ENCODE measurements at regions not wholly inside any gene's neighbourhood (a gene's known extent, or its start where the extent isn't known, plus 50 kb on each side); places are given as distances from the start of the nearest gene placed in this dataset.
"Not testable (repeated sequence)": the region's sequence is repeated elsewhere in the genome, so short reads cannot be mapped to it uniquely, and the experiment has no call there.

DNA sequence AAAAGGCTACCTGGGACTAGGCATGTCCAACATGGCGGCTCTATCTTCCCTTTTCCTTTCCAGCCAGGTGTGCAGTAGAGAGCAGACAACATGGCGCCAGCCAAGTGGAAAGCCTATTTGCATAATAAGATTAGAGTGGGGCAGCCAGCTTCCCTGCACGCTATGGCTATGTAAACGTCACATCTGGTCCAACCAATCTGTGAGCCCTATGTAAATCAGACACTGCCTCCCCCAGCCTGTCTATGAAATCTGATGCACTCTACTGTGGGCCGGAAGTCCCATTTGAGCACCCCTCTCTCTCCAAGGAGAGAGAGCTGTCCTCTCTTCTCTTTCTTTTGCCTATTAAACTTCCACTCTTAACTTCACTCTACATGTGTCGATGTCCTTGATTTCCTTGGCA is 984.9 kb upstream of the AUTS2 start:
- DNase-seq, result no peak

DNA sequence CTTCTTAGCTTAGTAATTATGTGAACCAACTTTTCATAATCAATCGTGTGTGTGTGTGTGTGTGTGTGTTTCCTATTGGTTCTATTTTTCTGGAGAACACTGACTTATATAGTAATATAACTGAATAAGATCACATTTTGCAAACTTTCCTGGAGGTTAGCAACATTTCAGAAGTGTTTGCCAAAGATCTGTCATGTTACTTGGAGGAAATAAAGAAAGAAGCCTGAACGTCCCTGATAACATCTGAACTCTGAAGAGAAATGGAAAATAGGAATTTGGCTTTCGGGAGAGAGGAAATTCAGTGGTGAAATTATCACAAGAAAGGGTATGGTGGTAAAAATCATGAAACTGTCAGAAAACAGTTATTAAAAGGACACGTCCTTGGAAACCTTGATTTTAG is 984.4 kb upstream of the AUTS2 start:
- no peak for DNase-seq

DNA sequence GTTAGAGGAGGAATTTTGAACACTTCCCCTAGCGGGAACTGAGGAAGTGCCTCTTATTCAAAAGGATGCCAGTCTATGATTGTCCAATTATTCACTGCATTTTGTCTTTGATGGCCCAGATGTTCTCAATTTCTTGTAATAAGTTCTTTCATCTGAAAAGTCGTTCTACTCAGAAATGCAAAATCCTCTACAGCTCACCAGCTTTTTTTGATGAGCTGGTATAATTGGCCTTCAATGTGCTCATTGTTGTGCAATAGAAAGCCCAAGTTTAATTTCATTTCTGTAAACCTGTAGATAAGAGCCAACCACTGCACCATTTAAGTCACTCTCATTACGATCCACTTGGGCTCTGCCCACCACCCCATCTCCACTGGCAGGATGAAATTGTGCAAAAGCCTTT is 978.7 kb upstream of the AUTS2 start:
- DNase-seq, result no peak

DNA sequence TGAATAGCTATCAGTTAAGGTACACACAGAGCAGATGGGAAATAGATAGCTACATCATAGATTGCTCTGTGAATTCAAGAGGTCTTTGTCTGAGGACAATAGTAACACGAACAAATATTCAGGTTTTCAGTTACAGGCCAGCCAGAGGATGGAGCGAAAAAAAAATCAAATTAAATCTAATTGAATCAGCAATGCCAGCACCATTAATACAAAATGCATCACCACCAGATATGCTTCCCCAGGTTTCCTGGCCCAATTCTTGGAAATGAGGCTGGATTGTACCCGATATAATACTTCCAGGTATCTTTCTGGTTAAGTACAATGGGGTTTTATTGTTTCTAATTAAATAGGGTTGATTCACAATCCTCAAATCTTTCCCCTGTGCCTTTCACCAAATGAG is 975.8 kb upstream of the AUTS2 start:
- no peak for DNase-seq

DNA sequence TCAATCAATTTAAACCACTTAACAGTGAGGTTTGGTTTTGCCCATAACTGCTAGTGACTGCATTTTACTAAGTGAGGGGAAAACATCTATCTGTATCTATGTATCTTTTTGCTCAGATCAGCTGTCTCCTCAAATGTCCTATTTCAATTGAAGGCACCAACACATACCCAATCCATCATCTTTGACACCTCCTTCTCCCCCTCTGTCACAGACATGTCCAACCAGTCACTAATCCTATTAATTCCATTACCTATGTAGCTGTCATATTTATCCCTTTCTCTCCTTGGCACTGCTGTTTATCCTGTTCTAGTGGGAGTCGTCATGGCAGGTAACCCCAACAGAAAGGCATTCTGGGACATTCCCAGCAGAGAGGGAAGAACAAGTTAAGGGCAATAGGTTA is 975.2 kb upstream of the AUTS2 start:
- DNase-seq, result no peak

DNA sequence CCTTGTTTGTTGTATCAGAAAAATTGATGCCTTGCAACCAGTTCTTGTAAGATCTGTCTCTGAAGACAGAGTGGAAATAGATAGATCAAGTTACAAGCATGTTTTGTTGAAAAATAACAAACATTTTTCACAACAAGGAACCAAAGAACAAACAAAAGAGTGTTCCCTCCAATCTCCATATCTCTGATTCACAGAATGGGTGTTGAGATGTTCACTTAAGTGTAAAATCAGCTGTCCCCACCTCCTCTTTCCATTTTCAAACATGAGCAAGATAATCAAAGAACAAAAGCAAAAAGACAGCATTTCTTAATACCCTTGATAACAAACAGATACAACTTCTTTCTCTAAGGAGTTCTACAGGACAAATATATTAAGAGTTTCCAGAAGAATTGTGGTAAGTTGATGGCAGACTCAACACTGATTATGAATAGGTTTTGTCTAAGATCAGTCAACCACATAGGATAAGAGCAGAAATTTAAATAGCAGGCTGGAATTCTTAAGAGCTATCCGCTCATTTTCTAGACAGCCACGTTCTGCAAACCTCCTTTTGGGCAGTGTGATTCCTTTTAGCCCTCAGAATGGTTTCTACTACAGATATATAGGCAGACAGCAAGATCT is 970.9 kb upstream of the AUTS2 start:
- DNase-seq, result no peak

GRCh38 chr7:68630914-68631313 is 967.4 kb upstream of the AUTS2 start:
- DNase-seq, result not testable (repeated sequence)

GRCh38 chr7:68640103-68640502 is 958.2 kb upstream of the AUTS2 start:
- no peak for DNase-seq

GRCh38 chr7:68642727-68643126 is 955.5 kb upstream of the AUTS2 start:
- DNase-seq, result no peak

- no peak for DNase-seq
Measured at GRCh38 chr7:68663392-68663791, 934.9 kb upstream of the AUTS2 start.

DNA sequence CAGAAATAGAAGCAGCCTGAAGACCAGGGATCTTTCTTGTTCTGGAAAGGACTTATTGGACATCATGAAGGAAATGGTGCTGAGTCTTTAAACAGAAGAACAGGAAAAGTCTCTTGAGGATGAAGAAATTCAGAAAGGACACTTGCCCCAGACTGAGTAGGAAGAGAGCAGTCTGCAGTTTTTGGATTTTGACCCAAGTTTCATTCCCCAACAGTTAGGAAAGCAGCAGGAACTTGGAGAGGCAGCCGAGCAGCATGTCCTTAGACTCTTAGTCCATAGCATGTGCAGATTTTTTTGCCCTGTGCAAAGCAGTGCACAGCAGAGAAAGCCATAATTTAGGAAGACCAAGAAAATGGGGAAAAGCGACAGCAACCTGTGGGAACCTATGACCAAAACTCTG is 927.2 kb upstream of the AUTS2 start:
- DNase-seq, result no peak

- no peak for DNase-seq
Measured at GRCh38 chr7:68671671-68672070, 926.6 kb upstream of the AUTS2 start.

- no peak for DNase-seq
Measured at GRCh38 chr7:68674826-68675225, 923.4 kb upstream of the AUTS2 start.

DNA sequence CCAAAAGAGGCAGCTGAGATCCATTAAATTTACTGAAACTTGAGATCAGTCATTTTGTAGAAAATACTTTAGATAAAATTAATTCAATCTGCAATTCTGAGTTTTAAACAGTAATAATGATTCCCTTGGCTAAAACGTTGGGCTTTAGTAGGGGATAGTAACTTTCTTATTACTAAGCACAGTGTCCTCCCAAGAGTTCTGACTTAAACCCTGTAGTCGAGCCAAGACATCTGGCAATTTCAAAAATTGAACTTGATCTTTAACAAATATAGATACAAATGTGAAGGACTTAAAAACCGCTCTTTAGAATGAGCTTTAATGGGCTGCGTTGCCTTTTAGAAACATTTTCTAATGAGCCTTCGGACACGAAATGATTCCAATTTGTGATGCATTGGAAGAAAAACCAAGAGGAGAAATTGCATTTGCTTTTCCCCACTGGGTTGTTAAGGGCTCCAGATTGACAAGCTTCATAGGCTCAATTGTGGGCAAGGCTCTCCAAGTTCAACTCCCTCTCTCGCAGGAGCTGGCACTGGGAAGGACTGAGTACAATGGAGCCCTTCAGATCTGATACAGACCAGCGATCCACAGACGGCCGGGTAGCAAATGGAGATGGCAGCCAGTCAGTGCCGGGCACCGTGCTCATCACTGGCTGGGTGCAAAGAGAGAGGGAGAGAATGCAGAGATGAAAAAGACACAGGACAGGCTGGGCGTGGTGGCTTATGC is 921.3 kb upstream of the AUTS2 start:
- no peak for DNase-seq

- DNase-seq, result no peak
Measured at GRCh38 chr7:68678196-68678595, 920.1 kb upstream of the AUTS2 start.

GRCh38 chr7:68679459-68680234 is 918.6 kb upstream of the AUTS2 start:
- DNase-seq, result no peak

GRCh38 chr7:68680235-68680872 is 917.9 kb upstream of the AUTS2 start:
- no peak for DNase-seq

GRCh38 chr7:68682910-68683309 is 915.4 kb upstream of the AUTS2 start:
- no peak for DNase-seq

DNA sequence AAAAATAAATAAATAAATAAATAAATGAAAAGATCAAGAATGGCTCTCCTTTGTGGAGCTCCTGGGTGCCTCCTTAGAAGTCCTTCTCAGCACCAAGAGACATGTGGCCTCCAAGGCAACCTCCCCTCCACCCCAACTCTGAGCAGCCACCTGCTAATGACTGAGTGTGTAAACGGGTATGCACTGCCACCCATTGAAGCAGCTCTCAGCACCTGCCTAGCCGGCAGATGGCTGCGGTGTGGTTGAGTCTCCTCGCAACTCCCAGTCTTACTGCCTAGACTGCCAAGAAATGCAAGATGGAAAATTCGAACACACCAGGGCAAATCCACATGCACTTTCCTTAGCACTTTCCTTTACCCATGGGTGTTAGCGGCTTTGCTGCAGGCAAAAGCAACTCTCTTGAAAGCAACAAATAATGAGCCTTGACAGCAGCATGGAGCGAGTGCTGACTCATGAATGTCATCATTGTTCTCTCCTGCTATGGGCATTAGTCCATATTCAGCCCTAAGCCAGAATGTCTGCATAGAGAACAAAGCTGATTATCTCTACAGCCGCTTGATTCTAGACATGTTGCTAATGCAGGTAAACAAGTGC is 913.9 kb upstream of the AUTS2 start:
- no peak for DNase-seq

GRCh38 chr7:68684996-68685395 is 913.3 kb upstream of the AUTS2 start:
- no peak for DNase-seq

- DNase-seq, result no peak
Measured at GRCh38 chr7:68688416-68689086, 909.7 kb upstream of the AUTS2 start.

- DNase-seq, result no peak
Measured at GRCh38 chr7:68689087-68689433, 909.2 kb upstream of the AUTS2 start.
